ENCODE measurements at regions not wholly inside any gene's neighbourhood (a gene's known extent, or its start where the extent isn't known, plus 50 kb on each side); places are given as distances from the start of the nearest gene placed in this dataset.
"Not testable (repeated sequence)": the region's sequence is repeated elsewhere in the genome, so short reads cannot be mapped to it uniquely, and the experiment has no call there.

GRCh38 chr6:146905181-146905704 lies 299.0 kb upstream of the STXBP5 start:
- peak; percentile 19 to 71 (median 34) for DNase-seq

GRCh38 chr6:146908786-146909185 lies 295.4 kb upstream of the STXBP5 start:
- DNase-seq = no peak

GRCh38 chr6:146909376-146909775 lies 294.8 kb upstream of the STXBP5 start:
- no peak for DNase-seq

GRCh38 chr6:146909886-146910285 lies 294.3 kb upstream of the STXBP5 start:
- no peak for DNase-seq

- DNase-seq = no peak
These were observed 293.6 kb upstream of the STXBP5 start for GRCh38 chr6:146910611-146911010.

GRCh38 chr6:146911635-146912215 lies 292.5 kb upstream of the STXBP5 start:
- DNase-seq = no peak

- DNase-seq = no peak
These were observed 291.2 kb upstream of the STXBP5 start for GRCh38 chr6:146912730-146913685.

- peak in 2 of 3 experiments; percentile 12 to 35 for DNase-seq
These were observed 290.3 kb upstream of the STXBP5 start for GRCh38 chr6:146913842-146914488.

GRCh38 chr6:146914489-146915483 lies 289.4 kb upstream of the STXBP5 start:
- DNase-seq = no peak

GRCh38 chr6:146915671-146916127 lies 288.5 kb upstream of the STXBP5 start:
- DNase-seq = no peak

GRCh38 chr6:146916435-146917025 lies 287.7 kb upstream of the STXBP5 start:
- DNase-seq = no peak

- no peak for DNase-seq
These were observed 287.0 kb upstream of the STXBP5 start for GRCh38 chr6:146917182-146917581.

GRCh38 chr6:146917979-146918378 lies 286.2 kb upstream of the STXBP5 start:
- no peak for DNase-seq

GRCh38 chr6:146919017-146919416 lies 285.2 kb upstream of the STXBP5 start:
- peak in 1 of 3 experiments; percentile 70 for DNase-seq

- DNase-seq = no peak
These were observed 280.9 kb upstream of the STXBP5 start for GRCh38 chr6:146923205-146923833.

- no peak for DNase-seq
These were observed 278.4 kb upstream of the STXBP5 start for GRCh38 chr6:146925846-146926245.

- no peak for DNase-seq
These were observed 275.7 kb upstream of the STXBP5 start for GRCh38 chr6:146928503-146928902.

- no peak for DNase-seq
These were observed 273.0 kb upstream of the STXBP5 start for GRCh38 chr6:146931214-146931613.

GRCh38 chr6:146937316-146937715 lies 266.9 kb upstream of the STXBP5 start:
- peak in 1 of 3 experiments; percentile 74 for DNase-seq

- no peak for DNase-seq
These were observed 266.0 kb upstream of the STXBP5 start for GRCh38 chr6:146938266-146938665.

- DNase-seq = not testable (repeated sequence)
These were observed 264.8 kb upstream of the STXBP5 start for GRCh38 chr6:146939456-146939855.
